ENCODE measurements at regions not wholly inside any gene's neighbourhood (a gene's known extent, or its start where the extent isn't known, plus 50 kb on each side); places are given as distances from the start of the nearest gene placed in this dataset.
A peak's percentile ranks its signal among the peaks of the same experiment; 100 is the strongest.

DNA sequence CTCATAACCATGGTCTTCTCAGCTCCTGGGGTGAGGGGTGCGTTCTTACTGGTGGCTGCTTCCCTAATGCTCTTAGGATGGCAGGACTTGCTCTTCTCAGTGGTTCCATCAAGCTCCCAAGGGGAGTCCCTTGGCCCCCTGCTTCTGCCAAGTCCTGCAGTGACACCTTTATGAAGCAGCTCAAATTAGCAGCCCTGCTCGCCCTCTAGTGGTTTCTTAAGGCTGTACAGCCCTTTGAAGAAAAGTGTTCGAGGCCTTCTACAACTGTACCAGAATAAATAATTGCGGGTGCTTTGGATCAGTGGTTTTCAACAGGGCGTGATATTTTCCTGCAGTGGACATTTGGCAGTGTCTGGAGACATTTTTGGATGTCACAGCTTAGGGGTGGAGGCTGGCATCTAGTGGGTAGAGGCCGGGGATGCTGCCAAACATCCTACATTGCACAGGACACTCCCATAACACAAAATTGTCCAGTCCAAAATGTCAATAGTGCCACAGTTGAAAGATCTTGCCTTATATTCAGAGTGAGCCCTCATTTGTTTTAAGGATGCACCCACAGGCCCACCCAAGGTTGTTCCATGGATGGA lies 204.7 kb upstream of the S100G start:
- Mint-ChIP-seq H3K9me3 (no peaks in the 10 kb centered on the region), H3K4me1 (ENCODE audit: low read depth) (peaks cover 11% of the 10 kb centered on the region), H3K4me3 (no peak overlapping the region), H3K36me3 (ENCODE audit: low read depth) (no peaks in the 10 kb centered on the region), H3K27ac (no peak overlapping the region), H3K27me3 (peaks cover 23% of the 10 kb centered on the region)
- peak; percentile 49 for DNase-seq

DNA sequence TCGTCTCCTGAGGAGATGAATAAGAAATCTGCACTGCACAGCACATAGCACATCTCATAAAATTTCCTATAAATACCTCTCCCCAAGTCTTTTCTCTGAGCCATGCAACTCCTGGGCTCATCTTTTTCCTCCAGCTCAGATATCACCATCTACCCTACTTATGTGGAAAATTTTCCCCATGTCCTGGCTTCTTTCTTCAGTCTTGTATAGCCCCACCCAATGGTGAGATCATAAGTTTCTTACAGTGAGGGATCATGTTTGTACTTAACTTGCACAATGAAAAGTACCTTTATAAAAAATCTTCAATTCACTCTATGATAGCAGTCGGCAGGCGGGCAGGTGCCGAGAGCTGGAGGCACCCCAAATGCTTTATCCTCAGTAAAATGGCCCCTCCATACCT lies 198.6 kb upstream of the S100G start:
- DNase-seq = no peak
- peaks cover 11% of the 10 kb centered on the region for H3K4me1 Mint-ChIP-seq (ENCODE audit: low read depth)
- no peaks in the 10 kb centered on the region for H3K36me3 Mint-ChIP-seq (ENCODE audit: low read depth)
- no peaks in the 10 kb centered on the region for H3K9me3 Mint-ChIP-seq
- H3K27ac Mint-ChIP-seq = no peak overlapping the region
- H3K27me3 Mint-ChIP-seq = peaks cover 42% of the 10 kb centered on the region
- H3K4me3 Mint-ChIP-seq = no peak overlapping the region

DNA sequence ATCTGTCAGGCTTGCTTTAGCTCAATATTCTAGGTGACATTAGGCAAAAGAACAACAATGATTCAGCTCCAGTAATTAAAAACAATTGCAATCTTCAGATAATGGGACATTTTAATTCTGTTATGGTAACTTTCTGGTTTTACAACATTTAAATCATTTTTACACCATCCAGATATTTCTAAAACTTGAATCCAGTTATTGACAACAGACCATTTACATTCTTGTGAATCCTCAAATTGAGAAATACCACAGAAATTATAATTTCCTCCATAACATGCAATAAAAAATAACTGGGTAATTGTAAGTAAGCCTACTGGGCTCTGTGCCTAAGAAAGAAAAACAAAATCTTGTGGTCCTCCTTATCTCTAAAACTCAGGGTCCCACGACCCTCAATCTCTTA lies 195.0 kb upstream of the S100G start:
- H3K36me3 Mint-ChIP-seq (ENCODE audit: low read depth) = no peaks in the 10 kb centered on the region
- no peaks in the 10 kb centered on the region for H3K9me3 Mint-ChIP-seq
- no peak for DNase-seq
- H3K4me1 Mint-ChIP-seq (ENCODE audit: low read depth) = no peaks in the 10 kb centered on the region
- peaks cover 42% of the 10 kb centered on the region for H3K27me3 Mint-ChIP-seq
- no peak overlapping the region for H3K27ac Mint-ChIP-seq
- no peak overlapping the region for H3K4me3 Mint-ChIP-seq

DNA sequence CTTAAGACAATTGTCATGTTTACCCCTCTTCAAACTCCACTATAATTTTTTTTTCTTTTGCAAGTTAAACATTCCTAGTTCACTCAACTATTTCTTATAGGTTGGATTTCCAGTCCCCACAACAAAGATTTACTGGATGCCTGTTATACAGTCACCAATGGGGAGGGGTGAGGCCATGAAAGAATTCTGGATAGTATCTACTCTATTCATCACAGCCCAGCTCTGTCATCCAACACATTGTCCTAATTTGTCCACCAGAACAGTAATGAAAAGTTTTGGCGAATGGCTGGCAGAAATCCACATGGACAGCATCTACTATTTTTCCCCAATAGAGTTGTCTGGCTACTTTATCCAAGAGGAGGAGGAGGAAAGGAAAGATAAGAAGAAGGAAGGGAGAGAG lies 192.7 kb upstream of the S100G start:
- Mint-ChIP-seq H3K4me3 (no peak overlapping the region), H3K4me1 (ENCODE audit: low read depth) (no peaks in the 10 kb centered on the region), H3K36me3 (ENCODE audit: low read depth) (no peaks in the 10 kb centered on the region)

DNA sequence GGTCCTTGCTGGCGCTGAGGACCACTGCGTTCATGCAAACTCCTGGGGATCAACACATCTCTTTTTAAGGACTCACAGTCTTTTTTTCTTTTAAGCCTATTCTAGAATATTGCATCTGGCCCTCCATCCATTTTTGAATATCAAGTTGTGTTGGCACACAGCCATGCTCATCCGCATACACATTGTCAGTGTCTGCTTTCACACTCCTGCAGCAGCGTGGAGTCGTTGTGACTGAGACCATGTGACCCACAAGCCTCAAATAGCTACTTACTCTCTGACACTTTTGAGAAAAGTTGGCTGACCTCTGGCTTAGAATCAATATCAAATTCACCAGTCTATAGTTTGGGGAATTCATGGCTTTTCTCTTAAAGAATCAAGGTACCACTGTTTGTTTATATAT lies 191.8 kb upstream of the S100G start:
- Mint-ChIP-seq H3K27ac (no peak overlapping the region), H3K27me3 (peaks cover 38% of the 10 kb centered on the region), H3K4me3 (no peak overlapping the region), H3K36me3 (ENCODE audit: low read depth) (no peaks in the 10 kb centered on the region), H3K4me1 (ENCODE audit: low read depth) (no peaks in the 10 kb centered on the region), H3K9me3 (no peaks in the 10 kb centered on the region)
- no peak for DNase-seq

More for the DNA sequence above, 192.7 kb upstream of the S100G start:
- Mint-ChIP-seq H3K9me3 (no peaks in the 10 kb centered on the region), H3K27me3 (peaks cover 35% of the 10 kb centered on the region), H3K27ac (no peak overlapping the region)
- DNase-seq = no peak

DNA sequence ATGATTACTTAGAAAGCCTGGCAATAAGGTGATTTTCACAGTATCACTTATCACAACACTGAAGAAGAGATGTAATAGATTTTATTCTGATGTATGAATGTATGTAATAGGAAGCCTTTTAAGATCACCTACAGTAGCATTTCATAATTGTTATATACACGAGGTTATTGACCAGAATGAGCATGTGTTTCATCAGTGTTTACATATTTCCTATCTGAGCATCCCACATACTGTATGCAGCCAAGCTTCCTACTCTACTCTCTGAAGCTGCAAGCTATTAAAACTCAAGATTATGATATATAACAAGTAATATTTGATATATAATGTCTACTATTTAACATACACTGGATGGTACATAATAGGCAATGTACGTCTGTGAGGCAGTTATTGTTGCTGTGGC lies 190.9 kb upstream of the S100G start:
- H3K27ac Mint-ChIP-seq = no peak overlapping the region
- H3K36me3 Mint-ChIP-seq (ENCODE audit: low read depth) = no peaks in the 10 kb centered on the region
- no peaks in the 10 kb centered on the region for H3K4me1 Mint-ChIP-seq (ENCODE audit: low read depth)
- H3K27me3 Mint-ChIP-seq = peaks cover 34% of the 10 kb centered on the region
- DNase-seq = no peak
- no peak overlapping the region for H3K4me3 Mint-ChIP-seq
- no peaks in the 10 kb centered on the region for H3K9me3 Mint-ChIP-seq

DNA sequence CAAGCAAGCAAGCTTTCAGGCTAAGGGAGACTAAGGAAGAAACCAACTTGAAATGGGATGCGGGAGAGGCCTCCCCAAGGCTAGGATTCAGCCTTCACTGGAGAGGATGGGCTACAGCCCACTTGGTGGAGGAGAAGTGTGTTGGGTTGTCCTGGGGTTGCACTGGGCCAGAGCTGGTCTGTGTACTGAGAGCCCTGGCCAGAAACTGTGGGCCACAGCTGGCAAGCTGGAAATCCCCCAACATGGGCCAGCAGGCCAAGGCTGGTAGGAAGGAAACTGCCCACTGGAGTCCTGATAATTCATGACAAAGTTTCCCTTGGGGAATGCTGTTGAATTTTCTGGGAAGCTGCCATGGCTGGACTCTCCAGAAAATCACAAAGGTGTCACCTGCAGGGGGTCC lies 188.0 kb upstream of the S100G start:
- no peak for DNase-seq
- no peaks in the 10 kb centered on the region for H3K36me3 Mint-ChIP-seq (ENCODE audit: low read depth)
- no peaks in the 10 kb centered on the region for H3K9me3 Mint-ChIP-seq
- no peak overlapping the region for H3K4me3 Mint-ChIP-seq
- H3K27me3 Mint-ChIP-seq = peaks cover 30% of the 10 kb centered on the region
- no peaks in the 10 kb centered on the region for H3K4me1 Mint-ChIP-seq (ENCODE audit: low read depth)
- no peak overlapping the region for H3K27ac Mint-ChIP-seq

DNA sequence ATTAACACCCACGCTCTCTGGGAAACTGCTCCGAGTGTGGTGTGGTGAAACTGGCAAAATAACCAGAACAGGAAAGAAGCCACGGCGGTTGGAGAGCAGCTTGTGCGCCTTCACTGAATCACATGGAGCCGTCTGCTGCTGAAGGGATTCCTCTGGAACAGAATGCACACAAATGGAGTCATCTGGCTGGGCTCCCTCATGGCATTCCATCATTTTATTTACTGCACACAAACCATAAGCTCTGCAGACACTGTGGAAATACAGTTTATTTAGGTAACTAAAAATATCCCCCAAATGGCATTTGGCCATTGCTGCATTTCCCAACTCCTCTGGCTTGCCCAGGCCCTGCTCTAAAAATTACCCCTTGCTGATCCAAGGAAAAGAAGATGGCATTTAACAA lies 187.0 kb upstream of the S100G start:
- no peaks in the 10 kb centered on the region for H3K36me3 Mint-ChIP-seq (ENCODE audit: low read depth)
- no peaks in the 10 kb centered on the region for H3K4me1 Mint-ChIP-seq (ENCODE audit: low read depth)
- no peaks in the 10 kb centered on the region for H3K9me3 Mint-ChIP-seq
- no peak overlapping the region for H3K4me3 Mint-ChIP-seq
- DNase-seq = no peak
- H3K27ac Mint-ChIP-seq = no peak overlapping the region
- H3K27me3 Mint-ChIP-seq = peaks cover 37% of the 10 kb centered on the region

DNA sequence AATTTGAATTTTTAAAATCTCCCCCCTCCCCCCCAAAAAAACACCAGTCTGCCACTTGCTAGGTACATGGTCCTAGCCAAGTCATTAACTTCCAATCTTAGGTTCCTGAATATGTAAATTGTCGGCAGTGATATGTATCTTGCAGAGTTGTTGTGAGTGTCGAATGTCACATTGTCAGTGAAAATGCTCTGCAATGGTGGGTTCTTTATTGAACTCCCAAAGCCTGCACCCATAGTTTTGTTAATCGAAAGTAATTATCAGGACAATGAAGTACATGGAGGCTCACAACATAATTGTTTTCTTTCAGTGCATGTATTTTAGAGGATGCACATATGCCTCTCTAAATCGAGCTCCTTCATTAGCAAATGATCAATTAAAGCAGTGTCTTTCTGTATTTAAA lies 185.6 kb upstream of the S100G start:
- H3K27ac Mint-ChIP-seq = no peak overlapping the region
- no peaks in the 10 kb centered on the region for H3K9me3 Mint-ChIP-seq
- H3K27me3 Mint-ChIP-seq = peaks cover 37% of the 10 kb centered on the region
- no peak for DNase-seq
- no peaks in the 10 kb centered on the region for H3K36me3 Mint-ChIP-seq (ENCODE audit: low read depth)
- no peak overlapping the region for H3K4me3 Mint-ChIP-seq
- H3K4me1 Mint-ChIP-seq (ENCODE audit: low read depth) = no peaks in the 10 kb centered on the region

DNA sequence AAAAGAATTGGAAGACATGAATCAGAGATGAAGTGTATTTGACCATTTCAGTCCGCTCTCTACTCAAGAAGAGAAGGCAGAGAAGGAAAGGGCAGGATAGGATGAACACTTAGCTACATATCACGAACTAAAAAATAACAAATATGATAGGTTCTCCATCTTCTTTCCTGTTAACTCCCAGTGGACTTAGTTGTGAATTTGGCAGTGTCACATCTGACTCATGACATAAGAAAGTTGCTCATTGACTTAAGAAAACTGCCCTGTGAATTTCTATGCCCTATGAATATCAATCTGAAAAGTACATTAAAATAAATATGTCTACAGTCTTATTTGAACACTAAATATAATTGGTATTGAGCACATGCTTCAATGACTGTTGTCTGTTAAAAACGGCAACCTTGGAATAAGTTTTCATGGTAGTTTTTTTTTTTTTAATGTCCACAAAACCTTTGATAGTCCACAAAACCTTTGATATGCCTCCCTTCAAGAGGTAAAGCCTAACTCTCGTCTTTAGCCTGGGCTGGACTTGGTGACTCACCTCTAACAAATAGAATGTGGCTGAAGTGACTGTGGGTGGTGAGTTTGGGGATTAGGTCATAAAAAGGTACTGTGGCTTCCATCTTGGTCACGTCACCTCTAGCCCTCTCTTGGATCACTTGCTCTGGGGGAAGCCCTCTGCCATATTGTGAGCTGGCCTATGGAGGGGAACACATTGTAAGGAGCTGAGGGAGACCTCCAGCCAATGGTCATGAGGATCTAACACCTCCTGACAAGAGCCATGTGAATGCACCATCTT lies 184.7 kb upstream of the S100G start:
- Mint-ChIP-seq H3K9me3 (no peaks in the 10 kb centered on the region), H3K27me3 (peaks cover 41% of the 10 kb centered on the region), H3K27ac (no peak overlapping the region), H3K4me1 (ENCODE audit: low read depth) (no peaks in the 10 kb centered on the region), H3K4me3 (no peak overlapping the region), H3K36me3 (ENCODE audit: low read depth) (no peaks in the 10 kb centered on the region)
- DNase-seq = no peak

DNA sequence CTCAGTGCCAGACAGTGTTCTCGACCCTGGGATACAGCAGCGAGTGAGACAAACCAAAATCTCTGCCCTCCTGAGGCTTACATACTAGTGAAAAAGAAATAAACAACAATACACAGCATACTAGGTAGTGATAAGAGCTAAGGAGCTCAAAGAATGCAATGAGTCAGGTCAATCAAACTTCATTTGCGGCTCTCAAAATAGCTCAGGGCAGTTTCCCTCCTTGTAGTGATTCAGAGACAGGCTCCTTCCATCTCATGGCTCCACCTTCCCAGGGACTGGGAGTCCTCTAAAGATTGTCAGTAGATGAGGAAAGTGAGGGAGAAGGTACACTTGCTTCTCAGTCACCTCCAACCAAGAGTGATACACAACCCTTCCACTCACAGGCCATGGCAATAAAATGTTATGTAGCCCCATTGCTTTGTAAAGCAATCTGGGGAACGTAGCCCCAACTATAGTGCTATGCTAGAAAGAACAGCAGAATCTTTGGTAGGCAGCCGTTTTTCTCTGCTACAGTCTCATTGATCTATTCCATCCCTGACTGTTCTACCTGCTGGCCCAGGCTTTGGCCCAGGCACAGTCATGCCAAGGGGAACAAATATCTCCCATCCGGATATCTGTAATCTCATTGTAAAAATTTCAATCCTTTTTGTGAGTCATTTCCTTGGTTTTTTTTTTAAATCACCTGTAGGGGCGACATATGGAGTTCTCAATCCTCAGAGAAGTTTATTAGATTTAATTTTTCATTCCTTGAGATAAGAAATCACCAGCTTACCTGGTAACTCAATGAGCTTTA lies 183.1 kb upstream of the S100G start:
- Mint-ChIP-seq H3K27ac (no peak overlapping the region), H3K4me3 (no peak overlapping the region), H3K27me3 (peaks cover 45% of the 10 kb centered on the region), H3K4me1 (ENCODE audit: low read depth) (peaks cover 5% of the 10 kb centered on the region), H3K36me3 (ENCODE audit: low read depth) (no peaks in the 10 kb centered on the region), H3K9me3 (no peaks in the 10 kb centered on the region)
- no peak for DNase-seq

DNA sequence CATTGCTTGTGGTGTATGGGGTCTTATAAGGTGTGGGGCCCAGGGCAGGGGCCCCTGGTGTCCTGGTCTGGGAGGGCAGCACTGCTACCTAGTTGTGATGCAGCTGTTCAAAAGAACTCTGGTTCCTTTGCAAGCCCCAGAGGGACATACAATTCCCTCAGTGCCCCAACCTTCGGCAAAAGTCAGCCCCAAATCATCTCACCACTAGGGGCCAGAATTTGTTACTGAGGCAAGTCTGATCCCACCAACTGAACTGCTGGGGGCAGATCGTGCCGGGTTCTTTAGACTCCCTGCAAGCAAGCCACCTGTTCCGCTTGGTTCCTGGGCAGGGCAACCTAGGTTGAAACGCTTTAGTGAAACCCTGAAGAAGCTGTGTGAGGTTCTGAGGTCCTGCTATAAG lies 180.1 kb upstream of the S100G start:
- no peak for DNase-seq

DNA sequence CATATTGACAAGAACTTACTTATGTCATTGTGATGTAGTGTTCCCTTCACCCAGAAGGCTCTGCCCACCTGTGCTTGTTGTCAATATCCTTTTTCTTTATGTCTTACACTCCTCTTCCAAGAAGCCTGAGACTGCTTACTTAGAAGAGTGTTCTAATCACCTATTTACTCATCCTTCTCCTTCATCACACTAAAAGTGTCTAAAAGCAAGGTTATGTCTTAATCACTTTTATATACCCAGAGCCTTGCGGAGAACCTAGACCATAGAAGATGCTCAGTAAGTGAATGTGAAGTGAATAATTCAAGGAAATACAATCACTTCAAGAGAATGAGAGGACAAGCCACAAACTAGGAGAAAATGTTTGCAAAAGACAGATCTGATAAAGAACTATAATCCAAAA lies 177.6 kb upstream of the S100G start:
- Mint-ChIP-seq H3K27me3 (peaks cover 42% of the 10 kb centered on the region), H3K9me3 (no peaks in the 10 kb centered on the region), H3K4me1 (ENCODE audit: low read depth) (peaks cover 13% of the 10 kb centered on the region), H3K27ac (no peak overlapping the region), H3K36me3 (ENCODE audit: low read depth) (no peaks in the 10 kb centered on the region), H3K4me3 (no peak overlapping the region)
- DNase-seq = no peak

More for the DNA sequence above, 180.1 kb upstream of the S100G start:
- Mint-ChIP-seq H3K4me1 (ENCODE audit: low read depth) (peaks cover 13% of the 10 kb centered on the region), H3K27ac (no peak overlapping the region), H3K9me3 (no peaks in the 10 kb centered on the region), H3K27me3 (peaks cover 58% of the 10 kb centered on the region), H3K36me3 (ENCODE audit: low read depth) (no peaks in the 10 kb centered on the region), H3K4me3 (no peak overlapping the region)

DNA sequence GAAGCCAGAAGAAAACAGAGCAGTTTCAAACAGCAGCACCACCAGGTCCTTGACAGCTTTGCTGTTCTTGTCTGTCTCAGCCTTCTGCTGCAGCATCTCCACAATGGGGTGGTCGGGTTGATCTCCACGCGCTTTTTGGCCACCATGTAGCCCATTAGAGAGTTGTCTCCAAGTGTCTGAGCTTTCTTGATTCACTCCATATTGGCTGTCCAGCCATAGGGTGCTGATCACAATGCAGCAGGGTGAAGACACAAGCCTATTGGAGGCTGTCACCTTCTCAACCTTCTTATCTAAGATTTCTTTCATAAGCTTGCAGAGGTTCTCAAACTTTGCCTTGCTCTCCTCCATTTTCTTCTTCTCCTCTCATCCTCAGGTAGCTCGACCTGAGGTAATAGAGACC lies 175.4 kb upstream of the S100G start:
- H3K27ac Mint-ChIP-seq = no peak overlapping the region
- no peak overlapping the region for H3K4me3 Mint-ChIP-seq
- H3K27me3 Mint-ChIP-seq = peaks cover 32% of the 10 kb centered on the region
- H3K4me1 Mint-ChIP-seq (ENCODE audit: low read depth) = peaks cover 24% of the 10 kb centered on the region
- H3K9me3 Mint-ChIP-seq = no peaks in the 10 kb centered on the region
- no peaks in the 10 kb centered on the region for H3K36me3 Mint-ChIP-seq (ENCODE audit: low read depth)
- DNase-seq = no peak

DNA sequence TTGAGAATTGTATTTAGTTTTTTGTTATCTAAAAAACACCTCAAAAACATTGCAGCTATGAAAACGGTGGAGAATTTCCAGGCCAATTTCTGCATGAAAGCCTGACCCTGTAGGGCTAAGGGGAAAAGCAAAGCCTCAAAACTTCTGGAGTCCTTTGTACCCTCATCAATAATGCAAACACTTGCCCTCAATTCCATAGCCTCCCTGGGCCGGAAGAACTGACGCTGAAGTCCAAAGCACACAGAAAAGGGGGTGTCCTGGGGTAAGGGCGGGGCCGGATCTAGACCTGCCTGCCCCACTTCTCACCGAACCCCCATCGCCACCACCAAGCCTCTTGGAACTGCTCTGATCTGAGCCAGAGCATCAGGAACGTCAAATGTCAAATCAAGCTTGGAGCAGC lies 173.9 kb upstream of the S100G start:
- no peaks in the 10 kb centered on the region for H3K36me3 Mint-ChIP-seq (ENCODE audit: low read depth)
- peaks cover 28% of the 10 kb centered on the region for H3K27me3 Mint-ChIP-seq
- peaks cover 29% of the 10 kb centered on the region for H3K4me1 Mint-ChIP-seq (ENCODE audit: low read depth)
- no peak for DNase-seq
- H3K4me3 Mint-ChIP-seq = no peak overlapping the region
- H3K27ac Mint-ChIP-seq = no peak overlapping the region
- H3K9me3 Mint-ChIP-seq = no peaks in the 10 kb centered on the region
